HepG2 (cell line): ENCODE measurements at regions not wholly inside any gene's neighbourhood (a gene's known extent, or its start where the extent isn't known, plus 50 kb on each side); places are given as distances from the start of the nearest gene placed in this dataset.

Source experiments
- CEBPB ChIP-seq: IDR thresholded peaks from 2 replicates; pipeline ENCODE4 v1.6.1; 2011; ENCODE audit warnings: low read depth, low read length, improper control_type of control experiment, borderline replicate concordance
- CTCF ChIP-seq: sonication (generic); formaldehyde crosslinking; IDR thresholded peaks from 2 replicates; pipeline ENCODE4 v1.5.0; 2020; ENCODE audit warnings: mild to moderate bottlenecking, missing genetic modification reagents, moderate library complexity
- DNMT3B ChIP-seq: conservative IDR thresholded peaks from 2 replicates; pipeline ENCODE4 v1.6.1; 2016; ENCODE audit warnings: missing biosample characterization, control low read depth
- HDAC2 ChIP-seq: sonication (generic); formaldehyde crosslinking; IDR thresholded peaks from 2 replicates; pipeline ENCODE4 v1.4.0; 2020; ENCODE audit warnings: missing genetic modification reagents
- ZNF121 ChIP-seq: sonication (generic); formaldehyde crosslinking; IDR thresholded peaks from 2 replicates; pipeline ENCODE4 v1.5.0; 2020; ENCODE audit warnings: mild to moderate bottlenecking, missing genetic modification reagents
- ZNF318 ChIP-seq: sonication (generic); formaldehyde crosslinking; IDR thresholded peaks from 2 replicates; pipeline ENCODE4 v1.4.0; 2020; ENCODE audit warnings: mild to moderate bottlenecking, missing genetic modification reagents

DNA sequence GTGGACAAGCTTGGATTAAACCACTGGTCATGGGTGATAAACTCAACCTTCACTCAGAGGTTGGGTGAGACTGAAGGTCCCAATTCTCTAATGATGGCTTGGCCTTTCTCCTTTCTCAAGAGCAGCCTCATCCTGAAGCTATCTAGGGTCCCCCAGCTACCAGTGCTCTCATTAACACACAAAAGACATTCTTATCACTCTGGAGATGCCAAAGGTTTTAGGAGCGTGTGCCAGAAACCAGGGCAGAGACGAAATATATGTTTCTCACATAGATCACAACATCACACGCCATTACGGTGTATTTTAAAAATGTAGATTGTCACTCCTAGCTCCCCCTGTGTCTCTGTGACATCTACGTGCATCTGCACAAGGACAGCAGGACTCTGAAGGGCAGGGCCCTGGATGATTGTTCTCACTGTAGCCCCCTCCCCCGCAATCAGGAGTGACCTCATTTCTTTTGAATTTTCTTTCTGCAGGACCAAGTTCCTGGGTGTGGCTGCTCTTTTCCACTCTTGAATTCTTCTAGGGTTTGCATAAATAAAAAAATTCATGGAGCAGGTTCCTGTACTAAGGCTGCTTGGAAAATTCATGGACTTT lies 311.3 kb downstream of the GADD45G start:
- TF ChIP-seq HDAC2 (CRISPR knock-in tag) = no peak
- TF ChIP-seq ZNF318 (CRISPR knock-in tag) = no peak
- no peak for TF ChIP-seq CTCF (CRISPR knock-in tag)
- no peak for TF ChIP-seq DNMT3B (CRISPR knock-in tag)
- no peak for TF ChIP-seq CEBPB
- TF ChIP-seq ZNF121 (CRISPR knock-in tag) = no peak
